ENCODE measurements at regions not wholly inside any gene's neighbourhood (a gene's known extent, or its start where the extent isn't known, plus 50 kb on each side); places are given as distances from the start of the nearest gene placed in this dataset.

DNA sequence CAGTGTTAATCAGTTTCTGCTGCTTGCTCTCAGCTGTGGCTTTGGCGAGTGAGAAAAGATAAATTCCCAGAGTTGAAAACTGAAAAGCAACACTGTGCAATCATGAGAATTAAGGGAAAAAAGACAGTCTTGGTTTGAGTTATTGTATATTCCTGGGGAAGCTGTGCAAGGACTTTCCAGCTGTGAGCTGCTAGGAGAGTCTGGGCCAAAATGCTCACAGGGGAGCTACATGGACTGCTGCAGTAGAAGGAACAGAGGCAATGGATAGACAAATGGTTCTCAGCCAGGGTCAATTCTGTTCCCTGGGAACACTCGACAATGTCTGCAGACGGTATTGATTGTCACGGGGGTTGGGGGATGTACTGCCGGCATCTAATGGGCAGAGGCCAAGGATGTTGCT is 102.0 kb upstream of the ADAMTS18 start:
- Histone ChIP-seq H3K27me3 (no peaks in the 10 kb centered on the region), H3K36me3 (no peaks in the 10 kb centered on the region), H3K4me3 (no peak overlapping the region), H3K27ac (no peak overlapping the region), H3K4me1 (no peaks in the 10 kb centered on the region), H3K9me3 (no peaks in the 10 kb centered on the region)
- ATAC-seq (no peak), DNase-seq (no peak)
- intact Hi-C loops (cut with DNase I) = no loop called here
- 30% methylated on average over 5 of the region's 5 CpGs for WGBS (ENCODE audit: insufficient coverage, low coverage, low lambda C conversion rate, missing lambda C conversion rate)
- TF ChIP-seq, protein P1, sequence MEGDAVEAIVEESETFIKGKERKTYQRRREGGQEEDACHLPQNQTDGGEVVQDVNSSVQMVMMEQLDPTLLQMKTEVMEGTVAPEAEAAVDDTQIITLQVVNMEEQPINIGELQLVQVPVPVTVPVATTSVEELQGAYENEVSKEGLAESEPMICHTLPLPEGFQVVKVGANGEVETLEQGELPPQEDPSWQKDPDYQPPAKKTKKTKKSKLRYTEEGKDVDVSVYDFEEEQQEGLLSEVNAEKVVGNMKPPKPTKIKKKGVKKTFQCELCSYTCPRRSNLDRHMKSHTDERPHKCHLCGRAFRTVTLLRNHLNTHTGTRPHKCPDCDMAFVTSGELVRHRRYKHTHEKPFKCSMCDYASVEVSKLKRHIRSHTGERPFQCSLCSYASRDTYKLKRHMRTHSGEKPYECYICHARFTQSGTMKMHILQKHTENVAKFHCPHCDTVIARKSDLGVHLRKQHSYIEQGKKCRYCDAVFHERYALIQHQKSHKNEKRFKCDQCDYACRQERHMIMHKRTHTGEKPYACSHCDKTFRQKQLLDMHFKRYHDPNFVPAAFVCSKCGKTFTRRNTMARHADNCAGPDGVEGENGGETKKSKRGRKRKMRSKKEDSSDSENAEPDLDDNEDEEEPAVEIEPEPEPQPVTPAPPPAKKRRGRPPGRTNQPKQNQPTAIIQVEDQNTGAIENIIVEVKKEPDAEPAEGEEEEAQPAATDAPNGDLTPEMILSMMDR (IDR thresholded peaks at IDR 0.05) = no peak
- TF ChIP-seq POLR2A (IDR thresholded peaks at IDR 0.05) = no peak

DNA sequence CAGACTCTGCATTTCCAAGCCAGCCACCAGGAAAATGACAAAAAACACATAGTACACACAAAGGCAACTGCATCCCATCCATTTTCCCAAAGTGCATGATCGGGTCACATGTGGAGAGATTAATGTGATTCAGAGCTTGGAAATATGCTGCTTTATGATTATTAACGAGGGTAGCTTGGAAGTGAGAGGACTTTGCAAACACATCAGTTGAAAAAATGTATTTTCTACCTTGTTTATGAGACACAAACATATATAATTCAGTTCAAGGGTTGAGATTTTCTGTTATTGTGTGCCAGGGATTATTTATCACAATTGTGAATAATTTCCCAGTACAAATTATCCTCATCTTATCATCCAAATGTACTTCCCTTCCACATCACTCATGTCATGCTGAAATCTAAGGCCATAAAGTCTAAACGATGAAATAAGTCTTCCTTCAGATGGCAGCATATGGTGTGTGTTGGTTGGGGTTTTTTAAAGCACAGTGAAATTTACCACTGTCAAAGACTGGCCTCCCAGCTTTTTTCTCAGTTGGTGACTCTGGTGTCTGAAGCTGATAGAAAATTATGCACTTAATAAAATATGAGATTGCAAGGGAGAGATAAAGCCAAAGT is 104.7 kb upstream of the ADAMTS18 start:
- 25% methylated on average over 3 of the region's 3 CpGs for WGBS (ENCODE audit: insufficient coverage, low coverage, low lambda C conversion rate, missing lambda C conversion rate)

DNA sequence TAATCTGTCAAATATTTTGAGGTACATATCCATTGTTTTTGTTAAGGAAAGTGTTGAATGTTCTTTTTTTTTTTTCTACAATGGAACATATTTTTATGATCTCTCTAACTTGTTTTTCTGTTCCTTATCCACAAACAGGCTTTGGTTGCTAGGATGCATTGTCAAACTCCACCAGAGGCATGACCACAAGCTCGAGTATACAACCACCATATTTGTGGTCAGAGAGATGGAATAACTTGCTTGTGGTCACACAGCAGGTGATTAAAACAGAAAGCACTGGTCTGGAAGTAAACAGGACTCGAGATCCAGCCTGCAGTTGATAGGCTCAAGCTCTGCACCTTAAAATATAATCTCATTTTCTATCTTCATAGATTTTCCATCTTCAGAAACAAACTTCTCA is 105.8 kb upstream of the ADAMTS18 start:
- Histone ChIP-seq H3K27me3 (no peaks in the 10 kb centered on the region), H3K4me1 (no peaks in the 10 kb centered on the region), H3K4me3 (no peak overlapping the region), H3K27ac (no peak overlapping the region), H3K36me3 (no peaks in the 10 kb centered on the region), H3K9me3 (no peaks in the 10 kb centered on the region)
- intact Hi-C loops (cut with DNase I) = no loop called here
- DNase-seq = no peak
- ATAC-seq = no peak
- TF ChIP-seq, protein P1 (IDR thresholded peaks at IDR 0.05) = no peak
- no peak for TF ChIP-seq POLR2A (IDR thresholded peaks at IDR 0.05)
- 10% methylated on average over 2 of the region's 2 CpGs for WGBS (ENCODE audit: insufficient coverage, low coverage, low lambda C conversion rate, missing lambda C conversion rate)

More for the DNA sequence above, 104.7 kb upstream of the ADAMTS18 start:
- H3K27ac ChIP-seq = no peak overlapping the region
- no peaks in the 10 kb centered on the region for H3K36me3 ChIP-seq
- no peak for ATAC-seq
- no peaks in the 10 kb centered on the region for H3K27me3 ChIP-seq
- no peaks in the 10 kb centered on the region for H3K4me1 ChIP-seq
- intact Hi-C loops (cut with DNase I) = no loop called here
- TF ChIP-seq POLR2A (IDR thresholded peaks at IDR 0.05) = no peak
- TF ChIP-seq, protein P1 (IDR thresholded peaks at IDR 0.05) = no peak
- DNase-seq = no peak
- no peak overlapping the region for H3K4me3 ChIP-seq
- no peaks in the 10 kb centered on the region for H3K9me3 ChIP-seq

DNA sequence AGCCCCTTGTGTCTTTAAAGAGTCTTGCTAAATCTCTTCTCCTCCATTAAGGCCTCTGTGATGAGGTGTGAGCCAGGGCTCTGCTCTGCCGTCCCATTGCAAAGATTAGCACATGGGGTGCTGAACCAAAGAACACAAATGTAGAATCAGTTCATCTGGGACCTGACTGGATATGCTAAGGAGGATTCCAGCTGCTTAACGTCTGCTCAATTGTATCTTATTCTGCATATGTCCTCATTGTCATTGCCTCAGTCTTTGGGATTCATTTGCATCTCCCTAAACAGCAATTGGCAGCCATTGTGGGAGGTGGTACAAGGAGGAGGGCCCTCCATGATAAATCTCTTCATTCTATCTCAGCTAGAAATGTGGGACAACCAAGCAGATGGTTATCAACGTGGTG is 106.3 kb upstream of the ADAMTS18 start:
- H3K27me3 ChIP-seq = no peaks in the 10 kb centered on the region
- H3K9me3 ChIP-seq = no peaks in the 10 kb centered on the region
- H3K4me3 ChIP-seq = no peak overlapping the region
- no peak for DNase-seq
- ATAC-seq = no peak
- intact Hi-C loops (cut with DNase I) = no loop called here
- 21% methylated on average over 3 of the region's 3 CpGs for WGBS (ENCODE audit: insufficient coverage, low coverage, low lambda C conversion rate, missing lambda C conversion rate)
- no peak for TF ChIP-seq POLR2A (IDR thresholded peaks at IDR 0.05)
- TF ChIP-seq, protein P1 (IDR thresholded peaks at IDR 0.05) = no peak
- no peak overlapping the region for H3K27ac ChIP-seq
- H3K4me1 ChIP-seq = no peaks in the 10 kb centered on the region
- no peaks in the 10 kb centered on the region for H3K36me3 ChIP-seq

DNA sequence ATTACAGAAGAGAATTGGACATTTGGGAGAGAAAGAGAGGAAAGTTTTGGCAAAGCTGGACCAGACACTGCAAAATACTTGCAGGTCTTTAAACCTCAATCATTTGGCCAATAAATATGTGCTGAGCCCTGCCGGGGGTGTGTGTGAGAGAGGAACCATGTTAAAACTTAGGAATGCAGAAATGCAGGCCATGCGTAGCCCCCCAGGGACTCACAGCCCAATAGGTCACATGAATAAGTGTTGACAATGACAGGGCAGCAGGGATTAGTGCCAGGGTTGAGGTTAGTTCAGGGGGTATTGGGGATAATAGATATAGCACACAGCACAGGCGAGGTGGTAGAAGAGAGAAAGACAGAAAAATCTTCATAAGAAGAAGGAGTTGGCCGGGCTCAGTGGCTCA is 113.3 kb upstream of the ADAMTS18 start:
- H3K27me3 ChIP-seq = no peaks in the 10 kb centered on the region
- no peaks in the 10 kb centered on the region for H3K9me3 ChIP-seq
- no peak overlapping the region for H3K27ac ChIP-seq
- no peaks in the 10 kb centered on the region for H3K36me3 ChIP-seq
- no peak for TF ChIP-seq POLR2A (IDR thresholded peaks at IDR 0.05)
- TF ChIP-seq, protein P1 (IDR thresholded peaks at IDR 0.05) = no peak
- ATAC-seq (no peak), DNase-seq (no peak)
- intact Hi-C loops (cut with DNase I) = no loop called here
- no peaks in the 10 kb centered on the region for H3K4me1 ChIP-seq
- 56% methylated on average over 4 of the region's 4 CpGs for WGBS (ENCODE audit: insufficient coverage, low coverage, low lambda C conversion rate, missing lambda C conversion rate)
- no peak overlapping the region for H3K4me3 ChIP-seq

Measured in right lobe of liver (tissue), 6 donors.